Fibroblast of the aortic adventitia (primary cell): ENCODE measurements at regions not wholly inside any gene's neighbourhood (a gene's known extent, or its start where the extent isn't known, plus 50 kb on each side); places are given as distances from the start of the nearest gene placed in this dataset.

Experiments used
- DNase-seq: peaks from one replicate; pipeline ENCODE4 v3.0.0-alpha.2; 2010; ENCODE audit warnings: low read depth
- H3K4me3 ChIP-seq: 2 replicates; pipeline ENCODE4 v1.5.1; 2011; ENCODE audit warnings: low read depth, mild to moderate bottlenecking, control low read depth, low read length, moderate library complexity
- TF ChIP-seq, protein P1 (sequence below): IDR thresholded peaks from 2 replicates; pipeline ENCODE4 v1.5.1; 2011; ENCODE audit warnings: mild to moderate bottlenecking, low read length, control low read depth, inconsistent platforms; ENCODE audit not compliant: insufficient read depth

DNA sequence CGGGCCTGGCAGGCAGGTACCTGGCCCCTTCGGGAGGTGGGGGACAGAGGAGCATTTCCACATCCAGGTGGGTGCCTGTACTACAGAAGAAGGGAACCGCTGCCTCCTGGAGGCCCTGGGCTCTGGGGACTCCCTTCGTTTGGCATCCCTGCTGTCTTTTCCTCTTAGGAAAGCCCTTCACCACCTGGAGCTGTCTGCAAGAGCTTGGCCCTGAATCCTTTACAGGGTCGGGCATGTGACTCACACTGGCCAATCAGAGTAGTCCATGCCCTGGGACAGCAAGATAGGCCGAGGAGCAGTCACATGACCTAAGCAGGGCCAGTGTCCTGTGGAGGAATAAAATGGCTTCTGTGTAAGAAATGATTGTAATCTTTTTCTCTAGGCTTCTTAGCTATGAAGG is 224.9 kb downstream of the ANKRD60 start:
- DNase-seq, result no peak
- H3K4me3 ChIP-seq, result no peak overlapping the region
- TF ChIP-seq, protein P1, sequence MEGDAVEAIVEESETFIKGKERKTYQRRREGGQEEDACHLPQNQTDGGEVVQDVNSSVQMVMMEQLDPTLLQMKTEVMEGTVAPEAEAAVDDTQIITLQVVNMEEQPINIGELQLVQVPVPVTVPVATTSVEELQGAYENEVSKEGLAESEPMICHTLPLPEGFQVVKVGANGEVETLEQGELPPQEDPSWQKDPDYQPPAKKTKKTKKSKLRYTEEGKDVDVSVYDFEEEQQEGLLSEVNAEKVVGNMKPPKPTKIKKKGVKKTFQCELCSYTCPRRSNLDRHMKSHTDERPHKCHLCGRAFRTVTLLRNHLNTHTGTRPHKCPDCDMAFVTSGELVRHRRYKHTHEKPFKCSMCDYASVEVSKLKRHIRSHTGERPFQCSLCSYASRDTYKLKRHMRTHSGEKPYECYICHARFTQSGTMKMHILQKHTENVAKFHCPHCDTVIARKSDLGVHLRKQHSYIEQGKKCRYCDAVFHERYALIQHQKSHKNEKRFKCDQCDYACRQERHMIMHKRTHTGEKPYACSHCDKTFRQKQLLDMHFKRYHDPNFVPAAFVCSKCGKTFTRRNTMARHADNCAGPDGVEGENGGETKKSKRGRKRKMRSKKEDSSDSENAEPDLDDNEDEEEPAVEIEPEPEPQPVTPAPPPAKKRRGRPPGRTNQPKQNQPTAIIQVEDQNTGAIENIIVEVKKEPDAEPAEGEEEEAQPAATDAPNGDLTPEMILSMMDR, result no peak

- no peak overlapping the region for H3K4me3 ChIP-seq
- TF ChIP-seq, protein P1, result no peak
- DNase-seq, result no peak
Observed at GRCh38 chr20:58002901-58003300, 225.6 kb downstream of the ANKRD60 start.

- no peak overlapping the region for H3K4me3 ChIP-seq
- DNase-seq, result no peak
- TF ChIP-seq, protein P1, result no peak
Observed at GRCh38 chr20:58001946-58002345, 226.5 kb downstream of the ANKRD60 start.

DNA sequence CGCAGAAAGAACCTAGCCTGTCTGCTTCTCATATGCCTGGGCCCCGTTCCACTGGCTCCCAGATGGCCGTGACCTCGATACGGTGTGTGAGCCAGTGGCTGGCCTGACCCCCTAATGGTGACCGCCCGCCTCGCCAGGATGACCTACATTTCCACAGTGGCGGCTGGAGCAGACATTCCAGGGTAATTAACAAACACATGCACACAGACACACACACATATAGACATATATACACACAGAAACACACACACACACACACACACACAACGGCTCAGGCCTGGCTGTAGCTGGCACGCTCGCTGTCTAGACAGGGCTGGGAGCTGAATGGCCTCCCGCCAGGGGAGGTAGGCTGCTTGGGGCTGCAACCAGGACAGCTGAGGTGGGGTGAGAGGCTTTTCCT is 227.1 kb downstream of the ANKRD60 start:
- H3K4me3 ChIP-seq, result no peak overlapping the region
- TF ChIP-seq, protein P1, result no peak
- no peak for DNase-seq

DNA sequence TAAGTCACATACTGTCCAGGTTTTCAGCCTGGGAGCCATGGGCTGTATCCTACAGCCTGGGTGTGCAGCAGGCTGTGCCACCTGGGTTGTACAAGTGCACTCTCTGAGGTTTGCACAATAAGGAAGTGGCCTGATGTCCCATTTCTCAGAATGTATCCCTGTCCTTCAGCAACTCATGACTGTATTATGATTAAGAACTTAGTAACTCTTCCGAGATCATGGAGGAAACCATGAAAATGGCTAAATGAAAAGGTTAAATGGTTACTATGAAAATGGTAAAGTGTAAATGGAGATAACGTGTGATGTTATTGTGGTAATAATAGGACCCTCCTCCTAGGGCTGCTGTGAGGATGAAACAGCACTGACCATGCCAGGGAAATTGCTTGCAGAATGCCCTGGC is 227.6 kb downstream of the ANKRD60 start:
- TF ChIP-seq, protein P1, result no peak
- DNase-seq, result no peak
- no peak overlapping the region for H3K4me3 ChIP-seq

GRCh38 chr20:57999465-58000111 is 228.9 kb downstream of the ANKRD60 start:
- DNase-seq, result no peak
- TF ChIP-seq, protein P1, result no peak
- no peak overlapping the region for H3K4me3 ChIP-seq

- TF ChIP-seq, protein P1, result no peak
- DNase-seq, result no peak
- no peak overlapping the region for H3K4me3 ChIP-seq
Observed at GRCh38 chr20:57998981-57999464, 229.4 kb downstream of the ANKRD60 start.
